Esophagus squamous epithelium (tissue), 5 donors: ENCODE measurements at regions not wholly inside any gene's neighbourhood (a gene's known extent, or its start where the extent isn't known, plus 50 kb on each side); places are given as distances from the start of the nearest gene placed in this dataset.

Experiments used
- DNase-seq: peaks from one replicate; lab custom pipeline; 2025; lab: John Stamatoyannopoulos, UW
- H3K27ac ChIP-seq, 4 donors: fragments of 200-600 bp; sonication (generic); one replicate each; pipeline ENCODE4 v1.5.1; 2016 to 2019; ENCODE audit warnings: mild to moderate bottlenecking in 1 of 4
- H3K27me3 ChIP-seq, 4 donors: fragments of 200-600 bp; sonication (generic); 1 replicate in 3 of 4; 2 replicates in 1 of 4; pipeline versions ENCODE4 v1.5.1 to v1.6.0; 2017 to 2021; ENCODE audit warnings: antibody characterized with exemption in 1 of 4
- H3K36me3 ChIP-seq, 3 donors: fragments of 200-600 bp; sonication (generic); one replicate each; pipeline ENCODE4 v1.5.1; 2016 to 2019
- H3K4me1 ChIP-seq, 3 donors: fragments of 200-600 bp; sonication (generic); one replicate each; pipeline ENCODE4 v1.5.1; 2017 to 2019
- H3K4me3 ChIP-seq, 4 donors: fragments of 200-600 bp; sonication (generic); 1 replicate in 3 of 4; 2 replicates in 1 of 4; pipeline ENCODE4 v1.5.1; 2016 to 2019; ENCODE audit warnings: mild to moderate bottlenecking in 2 of 4, moderate library complexity in 1 of 4
- H3K9me3 ChIP-seq, 3 donors: fragments of 200-600 bp; sonication (generic); one replicate each; pipeline ENCODE4 v1.5.1; 2016 to 2019
- POLR2A ChIP-seq, 4 donors: fragments of 450-650 bp; IDR thresholded peaks; one replicate each; pipeline ENCODE4 v1.6.1; 2017; ENCODE audit warnings: antibody characterized with exemption in 4 of 4, mild to moderate bottlenecking in 4 of 4, moderate library complexity in 3 of 4
- WGBS, 2 donors: methylation state at CpG; one replicate each; pipeline ENCODE4 v1.1.5; 2018; 5-methylcytosine and 5-hydroxymethylcytosine counted together
- intact Hi-C: fragments of 100-400 bp; cut with DNase I; formaldehyde crosslinking; loops from one replicate; pipeline ENCODE4 v1.15.0; 2022
- TF ChIP-seq, protein P1 (sequence below), 6 experiments: fragments of 450-650 bp in 4 of 6; fragments of 200-600 bp in 2 of 6; sonication (generic) in 2 of 6; IDR thresholded peaks; one replicate each; pipeline ENCODE4 v1.5.1; 2016 to 2019; ENCODE audit warnings: antibody characterized with exemption in 6 of 6, mild to moderate bottlenecking in 4 of 6, moderate library complexity in 4 of 6
- donor health status: DM: yes; HTN: yes; CAD: no.

DNA sequence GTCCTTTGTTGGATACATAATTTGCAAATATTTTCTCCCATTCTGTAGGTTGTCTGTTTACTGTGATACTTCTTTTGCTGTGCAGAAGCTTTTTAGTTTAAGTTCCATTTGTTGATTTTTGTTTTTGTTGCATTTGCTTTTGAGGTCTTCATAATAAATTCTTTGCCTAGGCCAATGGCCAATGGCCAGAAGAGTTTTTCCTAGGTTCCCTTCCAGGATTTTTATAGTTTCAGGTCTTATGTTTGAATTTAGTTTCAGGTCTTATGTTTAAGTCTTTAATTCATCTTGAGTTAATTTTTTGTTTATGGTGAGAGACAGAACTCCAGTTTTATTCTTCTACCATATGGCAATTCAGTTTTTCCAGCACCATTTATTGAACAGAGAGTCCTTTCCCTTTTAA is 90.1 kb upstream of the GOT2 start:
- DNase-seq, result no peak
- no peak for TF ChIP-seq POLR2A (IDR thresholded peaks at IDR 0.05)
- TF ChIP-seq, protein P1, sequence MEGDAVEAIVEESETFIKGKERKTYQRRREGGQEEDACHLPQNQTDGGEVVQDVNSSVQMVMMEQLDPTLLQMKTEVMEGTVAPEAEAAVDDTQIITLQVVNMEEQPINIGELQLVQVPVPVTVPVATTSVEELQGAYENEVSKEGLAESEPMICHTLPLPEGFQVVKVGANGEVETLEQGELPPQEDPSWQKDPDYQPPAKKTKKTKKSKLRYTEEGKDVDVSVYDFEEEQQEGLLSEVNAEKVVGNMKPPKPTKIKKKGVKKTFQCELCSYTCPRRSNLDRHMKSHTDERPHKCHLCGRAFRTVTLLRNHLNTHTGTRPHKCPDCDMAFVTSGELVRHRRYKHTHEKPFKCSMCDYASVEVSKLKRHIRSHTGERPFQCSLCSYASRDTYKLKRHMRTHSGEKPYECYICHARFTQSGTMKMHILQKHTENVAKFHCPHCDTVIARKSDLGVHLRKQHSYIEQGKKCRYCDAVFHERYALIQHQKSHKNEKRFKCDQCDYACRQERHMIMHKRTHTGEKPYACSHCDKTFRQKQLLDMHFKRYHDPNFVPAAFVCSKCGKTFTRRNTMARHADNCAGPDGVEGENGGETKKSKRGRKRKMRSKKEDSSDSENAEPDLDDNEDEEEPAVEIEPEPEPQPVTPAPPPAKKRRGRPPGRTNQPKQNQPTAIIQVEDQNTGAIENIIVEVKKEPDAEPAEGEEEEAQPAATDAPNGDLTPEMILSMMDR (IDR thresholded peaks at IDR 0.05), result no peak
- intact Hi-C loops, result no loop called here
- Histone ChIP-seq H3K9me3 (no peaks in the 10 kb centered on the region), H3K36me3 (no peaks in the 10 kb centered on the region), H3K27me3 (no peaks in the 10 kb centered on the region), H3K27ac (no peak overlapping the region), H3K4me1 (no peaks in the 10 kb centered on the region), H3K4me3 (no peak overlapping the region)

DNA sequence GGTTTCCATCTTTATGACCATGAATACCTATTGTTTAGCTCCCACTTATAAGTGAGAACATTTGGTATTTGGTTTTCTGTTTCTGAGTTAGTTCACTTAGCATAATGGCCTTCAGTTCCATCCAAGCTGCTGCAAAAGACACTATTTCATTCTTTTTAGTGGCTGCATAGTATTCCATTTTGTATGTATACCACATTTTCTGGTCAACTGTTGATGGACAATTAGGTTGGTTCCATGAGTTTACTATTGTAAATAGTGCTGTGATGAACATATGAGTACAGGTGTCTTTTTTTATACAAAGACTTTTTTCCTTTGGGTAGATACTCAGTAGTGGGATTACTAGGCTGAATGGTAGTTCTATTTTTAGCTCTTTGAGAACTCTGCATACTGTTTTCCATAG is 87.8 kb upstream of the GOT2 start:
- Histone ChIP-seq H3K4me1 (no peaks in the 10 kb centered on the region), H3K36me3 (no peaks in the 10 kb centered on the region), H3K27me3 (no peaks in the 10 kb centered on the region), H3K4me3 (no peak overlapping the region), H3K27ac (no peak overlapping the region), H3K9me3 (no peaks in the 10 kb centered on the region)
- no peak for TF ChIP-seq POLR2A (IDR thresholded peaks at IDR 0.05)
- intact Hi-C loops, result no loop called here
- DNase-seq, result no peak

DNA sequence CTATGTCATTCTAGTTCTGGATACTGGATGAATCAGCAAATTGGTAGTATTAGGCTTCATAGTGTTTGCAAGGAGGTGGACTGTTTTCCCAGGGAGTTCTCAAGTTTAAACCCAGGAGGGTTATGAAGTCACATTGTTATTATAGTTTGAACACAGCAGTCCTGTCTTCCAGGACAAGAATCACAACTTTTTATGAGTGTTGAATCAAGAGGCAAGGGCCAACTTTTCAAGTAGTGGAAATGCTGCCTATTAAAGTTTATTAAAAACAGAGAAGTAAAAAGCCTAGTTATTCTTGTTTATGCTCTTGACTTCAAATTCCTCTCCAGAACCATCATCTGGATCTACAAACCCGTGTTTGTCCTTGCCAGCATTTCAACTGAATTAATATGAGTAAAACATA is 86.3 kb upstream of the GOT2 start:
- WGBS, 2 donors, result 42 to 50% methylated on average over 1 of the region's 1 CpG
- H3K9me3 ChIP-seq, result no peaks in the 10 kb centered on the region
- no peaks in the 10 kb centered on the region for H3K27me3 ChIP-seq
- H3K4me1 ChIP-seq, result no peaks in the 10 kb centered on the region
- no peak for DNase-seq
- intact Hi-C loops, result no loop called here
- TF ChIP-seq, protein P1 (IDR thresholded peaks at IDR 0.05), result no peak
- TF ChIP-seq POLR2A (IDR thresholded peaks at IDR 0.05), result no peak
- no peak overlapping the region for H3K4me3 ChIP-seq
- H3K36me3 ChIP-seq, result no peaks in the 10 kb centered on the region
- H3K27ac ChIP-seq, result no peak overlapping the region

DNA sequence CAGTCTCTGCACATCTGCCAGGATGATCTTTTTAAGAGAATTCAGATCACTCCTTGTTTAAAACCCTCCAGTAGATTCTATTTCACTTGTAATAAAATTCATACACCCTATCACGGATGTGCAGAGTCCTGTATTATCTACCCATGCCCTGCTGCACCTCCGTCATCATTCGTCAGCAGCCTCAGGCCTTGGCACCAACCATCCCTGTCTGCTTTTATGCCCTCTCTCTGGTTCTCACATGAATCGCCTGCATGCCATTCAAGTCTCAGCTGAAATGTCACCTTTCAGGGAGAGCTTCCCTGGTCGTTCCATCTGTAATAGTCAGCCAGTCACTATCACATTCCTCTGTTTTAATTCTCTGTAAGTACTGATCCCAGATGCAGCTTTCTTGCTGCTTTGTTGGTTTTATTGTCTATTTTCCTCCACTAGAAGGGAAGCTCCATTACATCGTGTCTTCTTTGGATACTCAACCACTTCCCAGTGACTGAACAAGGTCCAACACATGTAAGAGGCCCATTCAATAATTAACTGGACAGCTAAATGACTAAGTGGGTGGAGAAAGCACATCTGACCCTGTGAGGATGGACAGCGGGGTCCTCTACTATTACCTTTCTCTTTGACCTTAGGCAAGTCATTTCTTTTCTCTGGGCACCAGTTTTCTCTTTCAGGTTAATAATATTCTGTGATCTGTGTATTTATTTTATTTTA is 81.2 kb upstream of the GOT2 start:
- peaks cover 0 to 12% (median 4%) of the 10 kb centered on the region in 3 donors for H3K4me1 ChIP-seq
- H3K27ac ChIP-seq, result no peak overlapping the region
- H3K27me3 ChIP-seq, result no peaks in the 10 kb centered on the region
- intact Hi-C loops, result no loop called here
- no peak overlapping the region for H3K4me3 ChIP-seq
- no peak for DNase-seq
- H3K36me3 ChIP-seq, result no peaks in the 10 kb centered on the region
- TF ChIP-seq, protein P1 (IDR thresholded peaks at IDR 0.05), result no peak
- TF ChIP-seq POLR2A (IDR thresholded peaks at IDR 0.05), result no peak
- no peaks in the 10 kb centered on the region for H3K9me3 ChIP-seq
- 55 to 66% methylated on average over 7 of the region's 7 CpGs for WGBS, 2 donors

DNA sequence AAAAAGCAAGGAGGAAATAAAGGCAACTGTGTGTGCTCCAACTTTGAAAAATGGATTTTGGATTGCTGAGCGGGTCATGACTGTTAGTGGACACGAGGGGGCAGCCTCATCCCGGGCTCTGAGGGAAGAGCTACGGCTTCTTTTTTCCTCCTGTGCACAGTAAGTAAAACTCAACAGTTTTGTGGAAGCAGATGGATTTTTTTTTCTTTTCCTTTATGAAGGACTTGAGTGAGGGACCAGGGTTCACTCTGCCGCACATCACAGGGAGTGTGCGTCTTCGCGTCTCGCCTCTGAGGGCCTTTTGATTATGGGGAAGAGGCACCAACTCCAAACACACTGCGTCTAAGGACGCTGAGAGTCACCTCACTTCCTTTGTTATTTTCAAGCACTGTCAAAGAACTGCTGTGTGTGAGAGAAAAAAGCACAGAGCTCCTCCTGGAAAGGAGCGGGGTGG is 80.3 kb upstream of the GOT2 start:
- intact Hi-C loops, result no loop called here
- TF ChIP-seq, protein P1 (IDR thresholded peaks at IDR 0.05), result peak; percentile 20 to 80 (median 66)
- TF ChIP-seq POLR2A (IDR thresholded peaks at IDR 0.05), result no peak
- 2 to 4% methylated on average over 7 to 12 of the region's 12 CpGs for WGBS, 2 donors

More for the DNA sequence above, 80.3 kb upstream of the GOT2 start:
- H3K9me3 ChIP-seq, result no peaks in the 10 kb centered on the region
- no peak overlapping the region for H3K27ac ChIP-seq
- H3K36me3 ChIP-seq, result no peaks in the 10 kb centered on the region
- no peak for DNase-seq
- no peaks in the 10 kb centered on the region for H3K27me3 ChIP-seq
- peak overlapping the region in 2 of 4 donors; percentile 25 to 45 for H3K4me3 ChIP-seq
- H3K4me1 ChIP-seq, result peaks cover 0 to 12% (median 4%) of the 10 kb centered on the region in 3 donors
